SH-SY5Y (cell line): ENCODE measurements at regions not wholly inside any gene's neighbourhood (a gene's known extent, or its start where the extent isn't known, plus 50 kb on each side); places are given as distances from the start of the nearest gene placed in this dataset.

Source experiments
- GATA2 ChIP-seq: IDR thresholded peaks from 2 replicates; pipeline ENCODE4 v1.6.1; 2011; ENCODE audit warnings: mild to moderate bottlenecking, low read depth, low read length
- GATA3 ChIP-seq: IDR thresholded peaks from 2 replicates; pipeline ENCODE4 v1.6.1; 2011; ENCODE audit warnings: low read depth, mild to moderate bottlenecking, low read length, moderate library complexity

DNA sequence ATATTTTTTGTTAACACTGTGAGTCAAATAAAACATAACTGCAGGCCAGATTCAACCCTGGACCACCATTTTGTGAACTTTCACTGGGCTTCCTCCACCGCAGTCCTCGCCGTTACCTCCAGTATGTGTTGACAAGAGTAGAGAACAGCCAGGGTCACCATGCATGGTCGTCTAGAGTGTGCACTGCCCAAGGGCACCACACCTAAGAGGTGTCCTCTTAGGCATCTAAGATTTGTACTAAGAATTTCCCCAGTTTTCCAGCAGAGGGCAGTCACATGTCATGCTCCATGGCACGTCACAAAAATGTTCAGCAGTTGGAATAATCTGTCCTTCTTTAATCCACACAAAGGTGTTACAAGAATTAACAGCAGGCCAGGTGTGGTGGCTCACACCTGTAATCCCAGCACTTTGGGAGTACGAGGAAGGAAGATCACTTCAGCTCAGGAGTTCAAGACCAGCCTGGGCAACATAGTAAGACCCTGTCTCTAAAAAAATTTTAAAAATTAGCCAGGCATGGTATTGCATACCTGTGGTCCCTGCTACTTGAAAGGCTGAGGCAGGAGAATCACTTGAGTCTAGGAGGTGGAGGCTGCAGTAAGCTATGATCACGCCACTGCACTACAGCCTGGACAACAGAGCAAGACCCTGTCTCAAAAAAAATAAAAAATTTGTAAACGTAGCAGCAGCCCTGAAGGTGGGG is 71.2 kb upstream of the FOXK1 start:
- no peak for TF ChIP-seq GATA2
- no peak for TF ChIP-seq GATA3
